ENCODE measurements at regions not wholly inside any gene's neighbourhood (a gene's known extent, or its start where the extent isn't known, plus 50 kb on each side); places are given as distances from the start of the nearest gene placed in this dataset.
"Not testable (repeated sequence)": the region's sequence is repeated elsewhere in the genome, so short reads cannot be mapped to it uniquely, and the experiment has no call there.

- no peak for TF ChIP-seq CTCF (IDR thresholded peaks at IDR 0.05)
- Histone ChIP-seq H3K4me3 (no peak overlapping the region), H3K27me3 (replicated peaks; ENCODE audit: insufficient read depth) (no peaks in the 10 kb centered on the region), H3K4me1 (ENCODE audit: control insufficient read depth in 1 of 2, low read depth in 2 of 2) (no peaks in the 10 kb centered on the region), H3K9me3 (no peaks in the 10 kb centered on the region), H3K27ac (no peak overlapping the region), H3K36me3 (no peaks in the 10 kb centered on the region)
- ATAC-seq (ENCODE audit: insufficient number of reproducible peaks, low FRiP score, low read depth) (no peak), DNase-seq (ENCODE audit: low spot score) (no peak)
These were observed 97.3 kb upstream of the DCC start for GRCh38 chr18:52242711-52243110.

GRCh38 chr18:52244658-52245057 is 95.3 kb upstream of the DCC start:
- Histone ChIP-seq H3K27me3 (replicated peaks; ENCODE audit: insufficient read depth) (no peaks in the 10 kb centered on the region), H3K4me3 (no peak overlapping the region), H3K36me3 (no peaks in the 10 kb centered on the region), H3K9me3 (no peaks in the 10 kb centered on the region), H3K27ac (no peak overlapping the region), H3K4me1 (ENCODE audit: control insufficient read depth in 1 of 2, low read depth in 2 of 2) (no peaks in the 10 kb centered on the region)
- no peak for DNase-seq (ENCODE audit: low spot score)
- ATAC-seq (ENCODE audit: insufficient number of reproducible peaks, low FRiP score, low read depth): no peak
- no peak for TF ChIP-seq CTCF (IDR thresholded peaks at IDR 0.05)

- H3K27me3 ChIP-seq (replicated peaks; ENCODE audit: insufficient read depth): no peaks in the 10 kb centered on the region
- ATAC-seq (ENCODE audit: insufficient number of reproducible peaks, low FRiP score, low read depth) (no peak), DNase-seq (ENCODE audit: low spot score) (no peak)
- H3K9me3 ChIP-seq: no peaks in the 10 kb centered on the region
- H3K4me3 ChIP-seq: no peak overlapping the region
- no peaks in the 10 kb centered on the region for H3K4me1 ChIP-seq (ENCODE audit: control insufficient read depth in 1 of 2, low read depth in 2 of 2)
- no peak overlapping the region for H3K27ac ChIP-seq
- H3K36me3 ChIP-seq: no peaks in the 10 kb centered on the region
- no peak for TF ChIP-seq CTCF (IDR thresholded peaks at IDR 0.05)
These were observed 85.6 kb upstream of the DCC start for GRCh38 chr18:52254367-52254766.

GRCh38 chr18:52257417-52257816 is 82.6 kb upstream of the DCC start:
- H3K27me3 ChIP-seq (replicated peaks; ENCODE audit: insufficient read depth); H3K4me3 ChIP-seq; ATAC-seq (ENCODE audit: insufficient number of reproducible peaks, low FRiP score, low read depth); H3K9me3 ChIP-seq; H3K36me3 ChIP-seq; H3K27ac ChIP-seq; H3K4me1 ChIP-seq (ENCODE audit: control insufficient read depth in 1 of 2, low read depth in 2 of 2); DNase-seq (ENCODE audit: low spot score): not testable (repeated sequence)

- Histone ChIP-seq H3K4me1 (ENCODE audit: control insufficient read depth in 1 of 2, low read depth in 2 of 2) (no peaks in the 10 kb centered on the region), H3K9me3 (no peaks in the 10 kb centered on the region), H3K4me3 (no peak overlapping the region), H3K27me3 (replicated peaks; ENCODE audit: insufficient read depth) (no peaks in the 10 kb centered on the region), H3K27ac (no peak overlapping the region), H3K36me3 (no peaks in the 10 kb centered on the region)
- no peak for TF ChIP-seq CTCF (IDR thresholded peaks at IDR 0.05)
- ATAC-seq (ENCODE audit: insufficient number of reproducible peaks, low FRiP score, low read depth): no peak
- no peak for DNase-seq (ENCODE audit: low spot score)
These were observed 64.2 kb upstream of the DCC start for GRCh38 chr18:52275817-52276216.

- Histone ChIP-seq H3K36me3 (no peaks in the 10 kb centered on the region), H3K27ac (no peak overlapping the region), H3K4me3 (no peak overlapping the region), H3K27me3 (replicated peaks; ENCODE audit: insufficient read depth) (no peaks in the 10 kb centered on the region), H3K4me1 (ENCODE audit: control insufficient read depth in 1 of 2, low read depth in 2 of 2) (no peaks in the 10 kb centered on the region), H3K9me3 (no peaks in the 10 kb centered on the region)
- no peak for TF ChIP-seq CTCF (IDR thresholded peaks at IDR 0.05)
- ATAC-seq (ENCODE audit: insufficient number of reproducible peaks, low FRiP score, low read depth) (no peak), DNase-seq (ENCODE audit: low spot score) (no peak)
These were observed 62.2 kb upstream of the DCC start for GRCh38 chr18:52277785-52278184.

All from thoracic aorta (tissue), 2 donors.